K562 (cell line): ENCODE measurements at regions not wholly inside any gene's neighbourhood (a gene's known extent, or its start where the extent isn't known, plus 50 kb on each side); places are given as distances from the start of the nearest gene placed in this dataset.

ENCODE experiments used
- ATAC-seq: fragments of 200-7000 bp; cut with Tn5 transposase; 3 replicates; pipeline ENCODE4 v1.9.1; 2020; ENCODE audit warnings: moderate library complexity
- BruUV-seq: library from RNA; stranded (reverse); fragments of 400-500 nt; replicated peaks from 2 replicates; lab custom pipeline; 2021; lab: Mats Ljungman, UMichigan
- CTCF ChIA-PET: fragments of 300-600 bp; formaldehyde crosslinking; extraction: SDS; loops from one replicate; lab custom pipeline; 2021; ENCODE audit warnings: low intra/inter-chr PET ratio; lab: Yijun Ruan, JAX
- POLR2A ChIA-PET: fragments of 300-600, 350-650 bp; sonication (Branson Sonifier 250); formaldehyde crosslinking; extraction: SDS; loops from one replicate; lab custom pipeline; 2021; ENCODE audit warnings: antibody characterized with exemption, inconsistent platforms; lab: Yijun Ruan, JAX
- DNase-seq, 4 experiments: peaks; one replicate each; pipeline versions ENCODE4 v3.0.0 to v3.0.0-alpha.2; 2011 to 2018; ENCODE audit warnings: low spot score in 3 of 4, mixed read lengths in 3 of 4; ENCODE audit errors: extremely low read depth in 1 of 4
- FAIRE-seq: peaks from 2 replicates; lab custom pipeline; 2011; peaks lifted over from hg19 to GRCh38; lab: Jason Lieb, UNC
- H2AFZ ChIP-seq: 2 replicates; pipeline ENCODE4 v1.6.0; 2011; ENCODE audit warnings: low read depth, low read length, control low read depth, inconsistent platforms
- H3K27ac ChIP-seq: fragments of 200-600 bp; 3 replicates; pipeline ENCODE4 v1.8.0; 2011; ENCODE audit warnings: low read depth, mild to moderate bottlenecking, control low read depth, inconsistent platforms, low read length, moderate library complexity, mixed read lengths; ENCODE audit errors: extremely low read depth
- H3K27me3 ChIP-seq, 2 experiments: fragments of 300-600 bp in 1 of 2; 2 replicates in 1 of 2; 3 replicates in 1 of 2; pipeline versions ENCODE4 v1.6.0 to v1.8.0; 2011; ENCODE audit warnings: inconsistent platforms in 2 of 2, low read length in 2 of 2, mild to moderate bottlenecking in 1 of 2, mixed read lengths in 1 of 2, moderate library complexity in 1 of 2; ENCODE audit not compliant: control insufficient read depth in 2 of 2, insufficient read depth in 2 of 2
- H3K36me3 ChIP-seq: fragments of 300-600 bp; 3 replicates; pipeline ENCODE4 v1.8.0; 2011; ENCODE audit warnings: mild to moderate bottlenecking, low read length, inconsistent platforms; ENCODE audit not compliant: control insufficient read depth, insufficient read depth
- H3K4me1 ChIP-seq, 2 experiments: fragments of 200-600 bp in 1 of 2; replicated peaks in 1 of 2; 2 replicates in 1 of 2; 3 replicates in 1 of 2; pipeline versions ENCODE4 v1.5.1 to v1.8.0; 2011; ENCODE audit warnings: inconsistent platforms in 2 of 2, low read length in 2 of 2, mild to moderate bottlenecking in 1 of 2, mixed read lengths in 1 of 2, moderate library complexity in 1 of 2; ENCODE audit not compliant: control insufficient read depth in 2 of 2, insufficient read depth in 2 of 2
- H3K4me2 ChIP-seq: 2 replicates; pipeline ENCODE4 v1.6.1; 2011; ENCODE audit warnings: low read length, control low read depth, inconsistent platforms, mixed read lengths; ENCODE audit not compliant: insufficient read depth
- H3K4me3 ChIP-seq: fragments of 200-600 bp; sonication (generic), shearing (Covaris generic); 2 replicates; pipeline ENCODE4 v1.5.1; 2016; ENCODE audit warnings: control low read depth, inconsistent platforms
- H3K79me2 ChIP-seq: fragments of 200-600 bp; 3 replicates; pipeline ENCODE4 v1.8.0; 2011; ENCODE audit warnings: low read length, inconsistent platforms; ENCODE audit not compliant: control insufficient read depth, insufficient read depth
- H3K9ac ChIP-seq, 2 experiments: 2 replicates each; pipeline versions ENCODE4 v1.6.0 to v1.6.1; 2011; ENCODE audit warnings: low read depth in 2 of 2, low read length in 2 of 2, control low read depth in 1 of 2, inconsistent platforms in 1 of 2, mild to moderate bottlenecking in 1 of 2, mixed read lengths in 1 of 2; ENCODE audit not compliant: insufficient read depth in 1 of 2
- H3K9me1 ChIP-seq: one replicate; pipeline ENCODE4 v1.6.0; 2011; ENCODE audit warnings: inconsistent platforms, mild to moderate bottlenecking, low read length, moderate library complexity; ENCODE audit not compliant: control insufficient read depth, insufficient read depth
- H3K9me3 ChIP-seq: replicated peaks from 2 replicates; pipeline ENCODE4 v1.5.1; 2011; ENCODE audit warnings: low read depth, low read length, inconsistent platforms; ENCODE audit not compliant: control insufficient read depth, insufficient read depth
- H4K20me1 ChIP-seq: replicated peaks from 2 replicates; pipeline ENCODE4 v1.6.1; 2011; ENCODE audit warnings: low read length, inconsistent platforms, mixed read lengths; ENCODE audit not compliant: control insufficient read depth, insufficient read depth
- DEAF1 ChIP-seq: fragments of 450-650 bp; formaldehyde crosslinking; IDR thresholded peaks from 2 replicates; pipeline ENCODE4 v1.4.0; 2020; ENCODE audit warnings: mild to moderate bottlenecking, moderate library complexity
- ETV5 ChIP-seq: sonication (generic); formaldehyde crosslinking; IDR thresholded peaks from 2 replicates; pipeline ENCODE4 v1.4.0; 2020; ENCODE audit warnings: low read depth, mild to moderate bottlenecking, missing genetic modification reagents
- GTF2A2 ChIP-seq: IDR thresholded peaks from 2 replicates; pipeline ENCODE4 v1.6.1; 2016; ENCODE audit warnings: mild to moderate bottlenecking, missing genetic modification characterization, missing compliant biosample characterization
- KAT7 ChIP-seq: sonication (generic); formaldehyde crosslinking; IDR thresholded peaks from 2 replicates; pipeline ENCODE4 v1.8.0; 2022; ENCODE audit warnings: missing genetic modification reagents, mild to moderate bottlenecking, borderline replicate concordance
- KLF10 ChIP-seq: fragments of 250-450 bp; sonication (Bioruptor Pico); IDR thresholded peaks from 2 replicates; pipeline ENCODE4 v1.6.1; 2021; ENCODE audit warnings: matching md5 sums
- MEIS2 ChIP-seq: fragments of 450-650 bp; IDR thresholded peaks from 2 replicates; pipeline ENCODE4 v1.6.1; 2014; ENCODE audit warnings: mild to moderate bottlenecking; ENCODE audit not compliant: partially characterized antibody
- WGBS: fragments of 100-300 bp; shearing (Covaris generic); methylation state at CpG from one replicate; pipeline ENCODE4 v1.1.6; 2016; ENCODE audit warnings: low coverage, mixed read lengths; ENCODE audit not compliant: insufficient coverage; ENCODE audit errors: missing lambda C conversion rate; 5-methylcytosine and 5-hydroxymethylcytosine counted together
- in situ Hi-C: fragments of 300-500 bp; cut with MboI; formaldehyde crosslinking; loops from 4 replicates; pipeline ENCODE4 v1.15.0; 2018; ENCODE audit warnings: inconsistent platforms, mixed read lengths
- intact Hi-C: fragments of 100-400 bp; cut with micrococcal nuclease; formaldehyde crosslinking; loops from 2 replicates; pipeline ENCODE4 v1.14.2; 2022

DNA sequence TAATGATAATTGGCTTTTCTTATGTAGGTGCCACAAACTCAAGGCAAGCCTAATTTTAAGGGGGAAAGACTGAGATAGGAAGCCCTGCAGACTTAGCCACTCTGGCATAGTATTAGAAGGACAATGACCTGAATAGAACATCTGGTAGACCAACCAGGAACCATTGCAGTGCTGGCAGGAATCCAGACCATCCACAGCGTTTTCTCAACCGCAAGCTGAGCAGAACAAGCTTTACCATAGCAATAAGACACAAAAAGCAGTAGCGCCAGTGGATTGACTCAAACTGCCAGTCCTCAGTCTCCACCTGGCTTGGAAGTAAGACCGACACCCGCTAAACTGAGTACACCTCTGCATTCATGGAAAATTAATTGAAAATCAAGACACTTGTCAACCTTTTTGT lies 141.3 kb upstream of the LPAR1 start:
- BruUV-seq = no TSS peak
- ATAC-seq (no peak), DNase-seq (no peak), FAIRE-seq (no peak)
- Histone ChIP-seq H3K36me3 (no peaks in the 10 kb centered on the region), H3K27ac (no peak overlapping the region), H3K9ac (no peak overlapping the region), H3K9me1 (no peaks in the 10 kb centered on the region), H4K20me1 (no peaks in the 10 kb centered on the region), H3K27me3 (no peaks in the 10 kb centered on the region), H3K4me2 (no peak overlapping the region), H3K79me2 (no peaks in the 10 kb centered on the region), H3K4me3 (no peak overlapping the region), H3K9me3 (no peaks in the 10 kb centered on the region; the same call in 1 of the 2 replicates), H3K4me1 (no peaks in the 10 kb centered on the region), H2AFZ (no peak overlapping the region)
- in situ Hi-C loops (no loop called here), intact Hi-C loops (no loop called here)
- no peak for TF ChIP-seq DEAF1 (CRISPR knock-in tag)
- no peak for TF ChIP-seq MEIS2
- no peak for TF ChIP-seq KAT7
- no peak for TF ChIP-seq KLF10 (CRISPR knock-in tag)
- no peak for TF ChIP-seq GTF2A2 (tag)
- no peak for TF ChIP-seq ETV5 (CRISPR knock-in tag)
- 0% methylated on average over 5 of the region's 5 CpGs for WGBS
- ChIA-PET POLR2A (no interaction called here), CTCF (no interaction called here)
